Keratinocyte (primary cell): ENCODE measurements at regions not wholly inside any gene's neighbourhood (a gene's known extent, or its start where the extent isn't known, plus 50 kb on each side); places are given as distances from the start of the nearest gene placed in this dataset.

ENCODE experiments used
- DNase-seq: peaks from one replicate; pipeline ENCODE4 v3.0.0-alpha.2; 2011; ENCODE audit warnings: low read depth, missing footprints, low spot score
- FAIRE-seq: peaks from 2 replicates; lab custom pipeline; 2011; peaks lifted over from hg19 to GRCh38; lab: Jason Lieb, UNC
- H2AFZ ChIP-seq: 2 replicates; pipeline ENCODE4 v1.6.0; 2012; ENCODE audit warnings: low read length, control low read depth, inconsistent platforms; ENCODE audit not compliant: control insufficient read depth
- H3K27ac ChIP-seq: 2 replicates; pipeline ENCODE4 v1.5.1; 2011; ENCODE audit warnings: low read length; ENCODE audit not compliant: control insufficient read depth, insufficient read depth
- H3K27me3 ChIP-seq: 3 replicates; pipeline ENCODE4 v1.6.0; 2011; ENCODE audit warnings: low read length; ENCODE audit not compliant: control insufficient read depth, insufficient read depth; ENCODE audit errors: extremely low read depth
- H3K36me3 ChIP-seq, 2 experiments: 2 replicates in 1 of 2; 3 replicates in 1 of 2; pipeline ENCODE4 v1.5.1; 2011; ENCODE audit warnings: low read length in 2 of 2, mild to moderate bottlenecking in 1 of 2; ENCODE audit not compliant: control insufficient read depth in 2 of 2, insufficient read depth in 2 of 2; ENCODE audit errors: extremely low read depth in 1 of 2
- H3K4me1 ChIP-seq: 3 replicates; pipeline ENCODE4 v1.5.1; 2011; ENCODE audit warnings: low read length; ENCODE audit not compliant: control insufficient read depth, insufficient read depth; ENCODE audit errors: extremely low read depth
- H3K4me2 ChIP-seq: 3 replicates; pipeline ENCODE4 v1.6.0; 2011; ENCODE audit warnings: low read depth, low read length; ENCODE audit not compliant: control insufficient read depth, insufficient read depth; ENCODE audit errors: extremely low read depth
- H3K4me3 ChIP-seq, 3 experiments: fragments of 200-600 bp in 1 of 3; sonication (generic) in 1 of 3; 2 replicates in 2 of 3; 3 replicates in 1 of 3; pipeline ENCODE4 v1.5.1; 2011 to 2016; ENCODE audit warnings: low read length in 3 of 3, mild to moderate bottlenecking in 3 of 3, control low read depth in 2 of 3, inconsistent platforms in 1 of 3, low read depth in 1 of 3, mixed read lengths in 1 of 3, mixed run types in 1 of 3, moderate library complexity in 1 of 3; ENCODE audit not compliant: control insufficient read depth in 2 of 3, insufficient read depth in 2 of 3; ENCODE audit errors: extremely low read depth in 1 of 3
- H3K79me2 ChIP-seq: 2 replicates; pipeline ENCODE4 v1.6.0; 2012; ENCODE audit warnings: low read length; ENCODE audit not compliant: control insufficient read depth, insufficient read depth
- H3K9ac ChIP-seq: 3 replicates; pipeline ENCODE4 v1.6.0; 2011; ENCODE audit warnings: low read length; ENCODE audit not compliant: control insufficient read depth, insufficient read depth; ENCODE audit errors: extremely low read depth
- H3K9me1 ChIP-seq: 3 replicates; pipeline ENCODE4 v1.6.0; 2011; ENCODE audit warnings: low read length; ENCODE audit not compliant: control insufficient read depth, insufficient read depth; ENCODE audit errors: extremely low read depth
- H3K9me3 ChIP-seq: 2 replicates; pipeline ENCODE4 v1.5.1; 2012; ENCODE audit warnings: low read depth, low read length; ENCODE audit not compliant: control insufficient read depth
- H4K20me1 ChIP-seq: 3 replicates; pipeline ENCODE4 v1.6.0; 2011; ENCODE audit warnings: low read length; ENCODE audit not compliant: control insufficient read depth, insufficient read depth; ENCODE audit errors: extremely low read depth
- EZH2 ChIP-seq: IDR thresholded peaks from one replicate; pipeline ENCODE4 v1.6.1; 2012; ENCODE audit warnings: inconsistent platforms, mild to moderate bottlenecking, low read length, moderate library complexity
- dilution Hi-C: fragments of 300-500 bp; cut with MboI; formaldehyde crosslinking; loops from one replicate; pipeline ENCODE4 v1.7.0; 2020; ENCODE audit warnings: low sequenced_read_pairs; ENCODE audit not compliant: extremely low pct_ligation_motif_present
- TF ChIP-seq, protein P1 (sequence below), 3 experiments: IDR thresholded peaks in 1 of 3; conservative IDR thresholded peaks in 1 of 3; optimal IDR thresholded peaks in 1 of 3; 2 replicates in 2 of 3; 3 replicates in 1 of 3; pipeline versions ENCODE3 to v1.5.1; 2011; ENCODE audit warnings: low read length in 3 of 3, mild to moderate bottlenecking in 3 of 3, moderate library complexity in 2 of 3, control low read depth in 1 of 3, inconsistent platforms in 1 of 3; ENCODE audit not compliant: insufficient read depth in 2 of 3; ENCODE audit errors: extremely low read depth in 1 of 3

DNA sequence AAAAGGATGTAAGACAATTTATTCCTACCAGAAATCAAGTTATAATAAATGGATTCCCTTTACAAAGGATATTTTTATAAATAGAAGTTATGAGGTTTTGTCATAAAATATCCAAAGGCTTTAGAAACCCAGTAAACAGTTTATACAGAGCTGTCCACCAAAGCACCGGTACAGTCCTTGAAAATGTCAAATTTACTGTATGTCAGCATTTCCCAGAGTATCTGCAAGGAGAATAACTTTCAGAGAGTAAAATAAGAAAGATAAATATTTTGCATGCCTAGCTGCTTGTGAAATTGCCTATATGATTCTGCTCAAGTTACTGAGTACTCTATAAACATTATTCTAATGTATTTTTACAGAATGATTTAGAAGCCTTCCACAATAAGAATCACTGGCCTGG, 923.3 kb upstream of the DDX18 start:
- Histone ChIP-seq H3K4me1 (no peaks in the 10 kb centered on the region), H3K79me2 (no peaks in the 10 kb centered on the region), H3K9me3 (no peaks in the 10 kb centered on the region), H3K36me3 (no peaks in the 10 kb centered on the region), H3K27me3 (no peaks in the 10 kb centered on the region), H2AFZ (no peak overlapping the region), H3K27ac (no peak overlapping the region), H3K4me2 (no peak overlapping the region), H4K20me1 (no peaks in the 10 kb centered on the region), H3K9me1 (no peaks in the 10 kb centered on the region), H3K9ac (no peak overlapping the region), H3K4me3 (no peak overlapping the region)
- no peak for DNase-seq
- dilution Hi-C loops = no loop called here
- FAIRE-seq = no peak
- no peak for TF ChIP-seq EZH2

DNA sequence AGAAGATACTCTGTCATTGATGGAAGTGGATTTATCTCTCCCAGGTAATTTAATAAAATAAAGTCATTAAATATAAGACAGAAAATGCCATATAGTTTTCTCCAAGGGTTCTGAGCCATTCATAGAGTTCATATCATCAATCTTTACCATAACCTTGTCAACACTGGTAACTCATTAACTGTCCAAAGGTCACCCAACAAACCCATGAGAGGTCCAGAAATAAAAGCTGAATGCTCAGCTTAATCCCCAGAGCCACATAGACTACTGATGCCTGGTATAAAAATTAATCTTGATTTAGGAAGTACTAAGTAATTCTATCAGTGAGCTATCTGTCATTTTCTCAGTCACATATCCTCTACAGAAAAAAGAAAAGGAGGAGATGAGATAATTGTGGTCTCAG, 903.0 kb upstream of the DDX18 start:
- H2AFZ ChIP-seq = no peak overlapping the region
- dilution Hi-C loops = no loop called here
- no peaks in the 10 kb centered on the region for H3K9me1 ChIP-seq
- FAIRE-seq = no peak
- no peak overlapping the region for H3K9ac ChIP-seq
- no peaks in the 10 kb centered on the region for H3K4me1 ChIP-seq
- H4K20me1 ChIP-seq = no peaks in the 10 kb centered on the region
- no peak overlapping the region for H3K27ac ChIP-seq
- no peak for DNase-seq
- no peaks in the 10 kb centered on the region for H3K79me2 ChIP-seq
- no peak overlapping the region for H3K4me2 ChIP-seq
- no peaks in the 10 kb centered on the region for H3K36me3 ChIP-seq
- H3K4me3 ChIP-seq = no peak overlapping the region
- H3K27me3 ChIP-seq = no peaks in the 10 kb centered on the region
- TF ChIP-seq, protein P1, sequence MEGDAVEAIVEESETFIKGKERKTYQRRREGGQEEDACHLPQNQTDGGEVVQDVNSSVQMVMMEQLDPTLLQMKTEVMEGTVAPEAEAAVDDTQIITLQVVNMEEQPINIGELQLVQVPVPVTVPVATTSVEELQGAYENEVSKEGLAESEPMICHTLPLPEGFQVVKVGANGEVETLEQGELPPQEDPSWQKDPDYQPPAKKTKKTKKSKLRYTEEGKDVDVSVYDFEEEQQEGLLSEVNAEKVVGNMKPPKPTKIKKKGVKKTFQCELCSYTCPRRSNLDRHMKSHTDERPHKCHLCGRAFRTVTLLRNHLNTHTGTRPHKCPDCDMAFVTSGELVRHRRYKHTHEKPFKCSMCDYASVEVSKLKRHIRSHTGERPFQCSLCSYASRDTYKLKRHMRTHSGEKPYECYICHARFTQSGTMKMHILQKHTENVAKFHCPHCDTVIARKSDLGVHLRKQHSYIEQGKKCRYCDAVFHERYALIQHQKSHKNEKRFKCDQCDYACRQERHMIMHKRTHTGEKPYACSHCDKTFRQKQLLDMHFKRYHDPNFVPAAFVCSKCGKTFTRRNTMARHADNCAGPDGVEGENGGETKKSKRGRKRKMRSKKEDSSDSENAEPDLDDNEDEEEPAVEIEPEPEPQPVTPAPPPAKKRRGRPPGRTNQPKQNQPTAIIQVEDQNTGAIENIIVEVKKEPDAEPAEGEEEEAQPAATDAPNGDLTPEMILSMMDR (optimal IDR thresholded peaks at IDR 0.05 in 1 of 3, IDR thresholded peaks at IDR 0.05 in 1 of 3, conservative IDR thresholded peaks at IDR 0.05 in 1 of 3; ENCODE audit: extremely low read depth in 1 of 3, insufficient read depth in 2 of 3, low read length in 3 of 3) = no peak
- TF ChIP-seq EZH2 = no peak
- no peaks in the 10 kb centered on the region for H3K9me3 ChIP-seq

DNA sequence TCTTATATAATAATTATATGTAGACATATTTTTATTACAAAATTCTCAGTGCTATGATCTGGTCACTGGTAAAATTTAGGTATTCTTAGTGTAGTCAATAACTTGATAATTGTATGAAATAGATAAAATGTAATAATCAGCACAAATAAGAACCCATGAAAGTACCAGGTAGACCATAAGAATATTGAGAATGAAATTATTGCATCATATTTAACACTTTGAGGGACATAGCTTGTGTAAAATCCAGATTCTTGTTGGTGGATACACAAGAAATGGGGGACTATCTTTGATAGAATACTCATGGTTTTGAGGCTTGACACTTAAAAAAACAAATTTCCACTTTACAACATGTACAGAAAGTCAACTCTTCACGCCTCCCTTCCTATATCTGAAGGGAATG, 898.8 kb upstream of the DDX18 start:
- Histone ChIP-seq H3K79me2 (no peaks in the 10 kb centered on the region), H2AFZ (no peak overlapping the region), H3K4me2 (no peak overlapping the region), H3K4me3 (no peak overlapping the region), H3K36me3 (no peaks in the 10 kb centered on the region), H3K27me3 (no peaks in the 10 kb centered on the region), H3K4me1 (no peaks in the 10 kb centered on the region), H3K9me3 (peaks cover 2% of the 10 kb centered on the region), H3K9me1 (no peaks in the 10 kb centered on the region), H3K27ac (no peak overlapping the region), H4K20me1 (no peaks in the 10 kb centered on the region), H3K9ac (no peak overlapping the region)
- dilution Hi-C loops = no loop called here
- DNase-seq (no peak), FAIRE-seq (no peak)
- TF ChIP-seq, protein P1 (optimal IDR thresholded peaks at IDR 0.05 in 1 of 3, IDR thresholded peaks at IDR 0.05 in 1 of 3, conservative IDR thresholded peaks at IDR 0.05 in 1 of 3; ENCODE audit: extremely low read depth in 1 of 3, insufficient read depth in 2 of 3, low read length in 3 of 3) = no peak
- TF ChIP-seq EZH2 = no peak
